ENCODE measurements at regions not wholly inside any gene's neighbourhood (a gene's known extent, or its start where the extent isn't known, plus 50 kb on each side); places are given as distances from the start of the nearest gene placed in this dataset.

DNA sequence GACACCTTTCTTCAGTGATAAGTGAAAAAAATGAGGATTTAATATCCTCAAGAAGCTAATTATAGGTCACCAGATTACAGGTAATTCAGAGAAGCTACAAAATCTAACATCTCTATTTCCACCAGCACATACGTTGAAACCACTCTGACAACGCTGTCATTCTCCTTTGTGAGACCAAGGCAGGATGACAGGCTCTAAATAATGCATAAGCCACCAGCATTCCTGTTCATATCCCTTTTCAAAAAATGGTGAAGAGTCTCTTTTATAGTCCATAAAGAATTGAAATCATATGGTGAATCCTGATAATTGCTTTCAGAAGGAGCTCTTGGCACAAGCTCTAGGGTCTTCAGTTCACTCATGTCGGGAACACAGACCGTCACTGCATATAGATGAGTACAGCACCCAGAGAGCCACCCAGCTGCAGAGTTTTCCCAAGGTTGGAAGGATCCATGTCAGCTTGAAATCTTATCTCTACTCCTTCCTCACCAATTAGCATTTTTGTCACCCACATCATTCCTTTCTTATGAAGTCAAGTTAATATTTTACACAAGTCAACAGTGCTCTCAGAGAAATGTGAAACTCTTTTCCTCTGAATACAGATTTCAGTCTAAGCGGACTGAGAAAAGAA, 431.4 kb downstream of the TBC1D4 start (continued):
- TF ChIP-seq CUX1 (CRISPR knock-in tag; IDR thresholded peaks at IDR 0.05) (no peak), YY1 (IDR thresholded peaks at IDR 0.05; ENCODE audit: borderline replicate concordance in 1 of 3, control insufficient read depth in 1 of 3, extremely low read depth in 1 of 3, insufficient read depth in 3 of 3, insufficient read length in 1 of 3, insufficient replicate concordance in 2 of 3, low read depth in 1 of 3, low read length in 2 of 3) (no peak), MCM2 (IDR thresholded peaks at IDR 0.05; ENCODE audit: low read depth) (no peak), NR3C1 (CRISPR knock-in tag; IDR thresholded peaks at IDR 0.05) (no peak), HNRNPL (IDR thresholded peaks at IDR 0.05; ENCODE audit: low read depth, low read length) (no peak), GATAD2A (IDR thresholded peaks at IDR 0.05) (no peak)
- TF ChIP-seq, protein P1, sequence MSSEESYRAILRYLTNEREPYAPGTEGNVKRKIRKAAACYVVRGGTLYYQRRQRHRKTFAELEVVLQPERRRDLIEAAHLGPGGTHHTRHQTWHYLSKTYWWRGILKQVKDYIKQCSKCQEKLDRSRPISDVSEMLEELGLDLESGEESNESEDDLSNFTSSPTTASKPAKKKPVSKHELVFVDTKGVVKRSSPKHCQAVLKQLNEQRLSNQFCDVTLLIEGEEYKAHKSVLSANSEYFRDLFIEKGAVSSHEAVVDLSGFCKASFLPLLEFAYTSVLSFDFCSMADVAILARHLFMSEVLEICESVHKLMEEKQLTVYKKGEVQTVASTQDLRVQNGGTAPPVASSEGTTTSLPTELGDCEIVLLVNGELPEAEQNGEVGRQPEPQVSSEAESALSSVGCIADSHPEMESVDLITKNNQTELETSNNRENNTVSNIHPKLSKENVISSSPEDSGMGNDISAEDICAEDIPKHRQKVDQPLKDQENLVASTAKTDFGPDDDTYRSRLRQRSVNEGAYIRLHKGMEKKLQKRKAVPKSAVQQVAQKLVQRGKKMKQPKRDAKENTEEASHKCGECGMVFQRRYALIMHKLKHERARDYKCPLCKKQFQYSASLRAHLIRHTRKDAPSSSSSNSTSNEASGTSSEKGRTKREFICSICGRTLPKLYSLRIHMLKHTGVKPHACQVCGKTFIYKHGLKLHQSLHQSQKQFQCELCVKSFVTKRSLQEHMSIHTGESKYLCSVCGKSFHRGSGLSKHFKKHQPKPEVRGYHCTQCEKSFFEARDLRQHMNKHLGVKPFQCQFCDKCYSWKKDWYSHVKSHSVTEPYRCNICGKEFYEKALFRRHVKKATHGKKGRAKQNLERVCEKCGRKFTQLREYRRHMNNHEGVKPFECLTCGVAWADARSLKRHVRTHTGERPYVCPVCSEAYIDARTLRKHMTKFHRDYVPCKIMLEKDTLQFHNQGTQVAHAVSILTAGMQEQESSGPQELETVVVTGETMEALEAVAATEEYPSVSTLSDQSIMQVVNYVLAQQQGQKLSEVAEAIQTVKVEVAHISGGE (CRISPR knock-in tag; IDR thresholded peaks at IDR 0.05), result no peak

Measured in K562 (cell line).